ENCODE measurements at regions not wholly inside any gene's neighbourhood (a gene's known extent, or its start where the extent isn't known, plus 50 kb on each side); places are given as distances from the start of the nearest gene placed in this dataset.

DNA sequence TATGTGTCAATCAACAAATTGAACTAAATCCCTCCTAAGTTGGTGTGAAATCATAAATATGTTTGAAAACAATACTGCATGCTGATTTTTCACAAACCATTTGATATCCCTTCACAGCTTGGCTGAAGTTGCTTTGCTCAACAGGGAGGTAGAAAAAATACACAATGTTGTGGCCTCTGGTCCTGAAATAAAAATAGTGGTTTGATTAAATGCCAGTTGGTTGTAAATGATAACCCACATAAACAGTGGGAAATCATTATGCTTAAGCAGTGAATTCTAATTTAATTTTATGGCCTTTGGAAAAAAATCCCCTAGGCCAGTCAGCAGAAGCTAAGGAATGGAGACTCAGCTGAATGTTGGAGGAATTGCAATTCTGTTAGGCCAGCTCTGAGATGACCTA lies 359.4 kb upstream of the CWC22 start:
- H3K4me3 ChIP-seq (ENCODE audit: low read depth, low read length) = no peak overlapping the region
- H3K27ac ChIP-seq (ENCODE audit: low read depth, low read length) = no peak overlapping the region
- H3K9ac ChIP-seq (ENCODE audit: low read length) = no peak overlapping the region
- no peaks in the 10 kb centered on the region for H3K27me3 ChIP-seq (ENCODE audit: control insufficient read depth, insufficient read depth, low read length)
- no peaks in the 10 kb centered on the region for H3K9me3 ChIP-seq (ENCODE audit: control insufficient read depth, insufficient read depth, low read depth, low read length)
- no peaks in the 10 kb centered on the region; the same call in 1 of the 2 replicates for H3K4me1 ChIP-seq (ENCODE audit: control insufficient read depth, insufficient read depth, low read length)
- H3K36me3 ChIP-seq (ENCODE audit: control insufficient read depth, insufficient read depth, low read length) = no peaks in the 10 kb centered on the region

DNA sequence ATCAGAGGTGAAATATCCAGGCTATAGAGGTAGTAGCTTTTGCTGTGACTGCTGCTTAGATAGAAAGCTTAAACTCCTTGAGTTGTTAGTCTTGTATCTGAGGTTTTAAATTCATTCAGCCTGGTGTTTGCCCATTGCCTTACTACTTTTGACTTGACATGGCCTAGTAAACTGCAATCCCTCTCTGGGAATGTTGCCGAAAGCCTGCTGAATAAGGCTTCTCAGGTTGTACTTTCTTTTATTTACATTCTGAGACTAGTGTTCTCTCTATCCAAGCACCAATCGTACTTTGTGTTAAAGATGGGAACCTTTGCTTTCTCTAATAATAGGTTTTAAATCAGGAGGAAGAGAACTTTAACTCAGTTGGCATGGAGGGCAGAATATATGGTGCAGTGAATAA lies 357.6 kb upstream of the CWC22 start:
- Histone ChIP-seq H3K4me1 (ENCODE audit: control insufficient read depth, insufficient read depth, low read length) (peaks cover 2% of the 10 kb centered on the region), H3K27me3 (ENCODE audit: control insufficient read depth, insufficient read depth, low read length) (no peaks in the 10 kb centered on the region), H3K27ac (ENCODE audit: low read depth, low read length) (no peak overlapping the region), H3K9ac (ENCODE audit: low read length) (no peak overlapping the region), H3K9me3 (ENCODE audit: control insufficient read depth, insufficient read depth, low read depth, low read length) (no peaks in the 10 kb centered on the region), H3K36me3 (ENCODE audit: control insufficient read depth, insufficient read depth, low read length) (no peaks in the 10 kb centered on the region), H3K4me3 (ENCODE audit: low read depth, low read length) (no peak overlapping the region)

DNA sequence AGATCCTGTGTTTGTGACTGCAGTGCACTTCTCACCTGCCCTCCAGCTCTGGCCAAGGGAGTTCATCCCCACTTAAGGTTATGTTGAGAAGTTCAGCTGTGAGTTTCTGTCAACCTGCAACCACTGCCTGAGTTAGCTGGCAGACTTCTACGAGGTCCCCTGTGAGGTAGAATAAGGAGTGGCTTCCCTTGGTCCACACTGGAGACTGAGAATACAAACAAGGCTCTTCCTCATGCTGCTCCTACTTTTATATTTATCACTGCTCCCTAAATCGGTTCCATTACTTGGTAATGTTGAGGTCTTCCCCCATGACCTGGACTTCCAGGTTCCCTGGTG lies 353.2 kb upstream of the CWC22 start:
- Histone ChIP-seq H3K4me1 (ENCODE audit: control insufficient read depth, insufficient read depth, low read length) (peaks cover 4% of the 10 kb centered on the region; the same call in 1 of the 2 replicates), H3K9ac (ENCODE audit: low read length) (no peak overlapping the region), H3K9me3 (ENCODE audit: control insufficient read depth, insufficient read depth, low read depth, low read length) (no peaks in the 10 kb centered on the region), H3K4me3 (ENCODE audit: low read depth, low read length) (no peak overlapping the region), H3K27me3 (ENCODE audit: control insufficient read depth, insufficient read depth, low read length) (no peaks in the 10 kb centered on the region), H3K36me3 (ENCODE audit: control insufficient read depth, insufficient read depth, low read length) (no peaks in the 10 kb centered on the region), H3K27ac (ENCODE audit: low read depth, low read length) (no peak overlapping the region)

DNA sequence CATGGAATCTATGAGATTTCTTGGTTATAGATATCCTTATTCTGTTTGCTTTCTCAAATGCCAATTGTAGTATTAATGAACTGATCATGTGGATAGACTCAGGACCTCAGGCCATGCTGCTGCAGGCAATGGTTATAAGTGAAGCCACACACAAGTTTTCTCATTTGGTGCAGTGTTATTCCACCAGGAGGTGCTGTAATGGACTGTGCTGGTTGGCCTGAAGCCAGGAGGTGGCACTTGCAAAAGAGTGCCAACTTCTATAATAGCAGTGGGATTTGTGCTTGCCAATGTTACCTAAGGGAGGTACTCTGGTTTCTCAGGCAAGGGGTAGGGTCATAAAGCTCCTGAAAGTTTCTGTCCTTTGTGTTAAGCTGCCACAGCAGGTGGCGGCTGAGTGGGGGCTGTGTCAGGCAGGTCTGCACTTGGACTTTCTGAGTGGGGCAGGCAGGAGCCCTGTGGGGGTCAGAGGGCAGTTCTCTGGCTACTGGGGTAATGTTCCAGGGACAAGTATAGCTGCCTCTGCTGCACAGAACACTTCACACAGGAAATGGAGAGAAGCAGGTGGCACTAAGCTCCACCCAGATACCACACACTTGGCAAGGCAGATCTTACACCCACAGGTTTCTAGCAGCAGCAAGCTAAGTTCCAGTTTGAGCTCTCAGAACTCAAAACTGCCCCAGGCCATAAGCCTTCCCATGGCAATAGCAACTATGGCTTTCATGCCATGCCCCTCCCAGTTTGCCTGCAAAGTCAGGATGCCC lies 352.6 kb upstream of the CWC22 start:
- no peaks in the 10 kb centered on the region for H3K36me3 ChIP-seq (ENCODE audit: control insufficient read depth, insufficient read depth, low read length)
- H3K9ac ChIP-seq (ENCODE audit: low read length) = no peak overlapping the region
- H3K27ac ChIP-seq (ENCODE audit: low read depth, low read length) = no peak overlapping the region
- H3K4me1 ChIP-seq (ENCODE audit: control insufficient read depth, insufficient read depth, low read length) = peaks cover 4% of the 10 kb centered on the region; the same call in 1 of the 2 replicates
- H3K4me3 ChIP-seq (ENCODE audit: low read depth, low read length) = no peak overlapping the region
- H3K9me3 ChIP-seq (ENCODE audit: control insufficient read depth, insufficient read depth, low read depth, low read length) = no peaks in the 10 kb centered on the region
- H3K27me3 ChIP-seq (ENCODE audit: control insufficient read depth, insufficient read depth, low read length) = no peaks in the 10 kb centered on the region

DNA sequence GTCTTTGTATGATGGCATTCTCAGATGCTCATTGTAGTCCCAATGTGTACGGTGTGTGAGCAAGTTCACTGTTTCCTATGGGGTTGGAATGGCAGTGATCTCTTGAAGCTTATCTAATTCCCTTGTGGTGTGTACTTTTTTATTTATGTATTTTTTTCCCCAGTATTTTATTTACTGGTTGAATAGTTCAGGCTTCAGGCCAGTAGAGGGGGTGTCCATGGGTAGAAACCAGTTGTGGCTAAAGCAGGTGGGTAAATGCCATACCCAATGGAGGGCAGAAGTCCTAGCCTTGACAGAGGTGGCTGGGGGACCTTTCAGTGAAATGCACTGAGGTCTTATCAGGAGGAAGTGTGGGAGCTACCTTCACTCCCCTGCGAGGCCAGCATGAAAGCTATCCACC lies 351.4 kb upstream of the CWC22 start:
- no peak overlapping the region for H3K27ac ChIP-seq (ENCODE audit: low read depth, low read length)

DNA sequence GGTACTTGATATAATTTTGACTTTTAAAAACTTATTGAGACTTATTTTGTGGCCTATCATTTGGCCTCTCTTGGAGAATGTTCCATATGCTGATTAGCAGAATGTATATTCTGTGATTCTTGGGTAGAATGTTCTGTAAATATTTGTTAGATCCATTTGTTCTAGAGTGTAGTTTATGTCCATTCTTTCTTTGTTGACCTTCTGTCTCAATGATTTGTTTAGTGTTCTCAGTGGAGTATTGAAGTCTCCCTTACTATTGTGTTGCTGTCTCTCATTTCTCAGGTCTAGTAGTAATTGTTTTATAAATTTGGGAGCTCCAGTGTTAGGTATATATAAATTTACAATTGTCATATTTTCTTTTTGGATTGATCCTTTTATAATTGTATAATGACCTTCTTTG lies 349.6 kb upstream of the CWC22 start:
- Histone ChIP-seq H3K9ac (ENCODE audit: low read length) (no peak overlapping the region), H3K4me3 (ENCODE audit: low read depth, low read length) (no peak overlapping the region), H3K9me3 (ENCODE audit: control insufficient read depth, insufficient read depth, low read depth, low read length) (no peaks in the 10 kb centered on the region), H3K27me3 (ENCODE audit: control insufficient read depth, insufficient read depth, low read length) (no peaks in the 10 kb centered on the region), H3K4me1 (ENCODE audit: control insufficient read depth, insufficient read depth, low read length) (peaks cover 4% of the 10 kb centered on the region), H3K27ac (ENCODE audit: low read depth, low read length) (no peak overlapping the region), H3K36me3 (ENCODE audit: control insufficient read depth, insufficient read depth, low read length) (no peaks in the 10 kb centered on the region)

More for the DNA sequence above, 351.4 kb upstream of the CWC22 start:
- Histone ChIP-seq H3K27me3 (ENCODE audit: control insufficient read depth, insufficient read depth, low read length) (no peaks in the 10 kb centered on the region), H3K36me3 (ENCODE audit: control insufficient read depth, insufficient read depth, low read length) (no peaks in the 10 kb centered on the region), H3K9me3 (ENCODE audit: control insufficient read depth, insufficient read depth, low read depth, low read length) (no peaks in the 10 kb centered on the region), H3K9ac (ENCODE audit: low read length) (no peak overlapping the region), H3K4me1 (ENCODE audit: control insufficient read depth, insufficient read depth, low read length) (peaks cover 4% of the 10 kb centered on the region), H3K4me3 (ENCODE audit: low read depth, low read length) (no peak overlapping the region)

DNA sequence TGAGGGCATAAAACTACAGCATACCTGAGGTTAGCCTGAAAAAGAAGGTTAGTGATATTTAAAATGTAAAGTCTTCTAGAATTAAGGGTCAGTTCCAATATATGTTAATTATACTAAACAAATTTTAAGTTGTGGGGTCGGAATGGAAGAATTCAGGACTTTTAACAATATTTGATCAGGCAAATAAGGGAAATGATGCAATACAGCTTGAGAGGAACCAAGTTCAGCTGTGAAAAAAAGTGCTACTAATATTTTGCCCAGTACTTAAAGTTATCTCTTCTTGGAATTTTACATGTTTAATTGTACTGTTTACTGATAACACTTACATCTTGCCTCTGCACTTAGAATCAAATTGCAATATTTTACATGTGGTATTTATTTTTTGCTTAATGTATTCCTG lies 345.5 kb upstream of the CWC22 start:
- H3K36me3 ChIP-seq (ENCODE audit: control insufficient read depth, insufficient read depth, low read length) = no peaks in the 10 kb centered on the region
- H3K9ac ChIP-seq (ENCODE audit: low read length) = no peak overlapping the region
- no peaks in the 10 kb centered on the region for H3K27me3 ChIP-seq (ENCODE audit: control insufficient read depth, insufficient read depth, low read length)
- no peak overlapping the region for H3K4me3 ChIP-seq (ENCODE audit: low read depth, low read length)
- H3K27ac ChIP-seq (ENCODE audit: low read depth, low read length) = no peak overlapping the region
- H3K9me3 ChIP-seq (ENCODE audit: control insufficient read depth, insufficient read depth, low read depth, low read length) = peaks cover 6% of the 10 kb centered on the region
- no peaks in the 10 kb centered on the region; the same call in 1 of the 2 replicates for H3K4me1 ChIP-seq (ENCODE audit: control insufficient read depth, insufficient read depth, low read length)

DNA sequence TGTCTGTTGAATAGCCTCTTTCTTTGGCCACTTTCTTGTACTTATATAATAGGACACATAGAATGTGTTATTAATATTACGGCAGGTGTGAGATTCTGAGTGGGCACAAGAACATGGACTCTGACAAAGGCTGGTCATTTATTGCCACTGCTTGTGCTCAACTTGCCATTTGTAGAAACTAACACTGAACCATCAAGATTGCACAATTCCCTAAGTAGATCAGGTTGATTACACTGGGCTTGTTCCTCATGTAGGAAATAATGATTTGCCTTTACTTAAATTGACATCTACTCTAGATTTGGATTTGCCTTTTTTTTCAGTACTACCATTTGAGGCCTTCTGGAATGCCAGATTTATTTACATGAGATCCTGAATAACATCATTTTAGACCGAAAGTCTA lies 342.7 kb upstream of the CWC22 start:
- Histone ChIP-seq H3K4me3 (ENCODE audit: low read depth, low read length) (no peak overlapping the region), H3K27me3 (ENCODE audit: control insufficient read depth, insufficient read depth, low read length) (no peaks in the 10 kb centered on the region), H3K4me1 (ENCODE audit: control insufficient read depth, insufficient read depth, low read length) (no peaks in the 10 kb centered on the region; the same call in 1 of the 2 replicates), H3K36me3 (ENCODE audit: control insufficient read depth, insufficient read depth, low read length) (no peaks in the 10 kb centered on the region), H3K9me3 (ENCODE audit: control insufficient read depth, insufficient read depth, low read depth, low read length) (peaks cover 6% of the 10 kb centered on the region), H3K27ac (ENCODE audit: low read depth, low read length) (no peak overlapping the region), H3K9ac (ENCODE audit: low read length) (no peak overlapping the region)

DNA sequence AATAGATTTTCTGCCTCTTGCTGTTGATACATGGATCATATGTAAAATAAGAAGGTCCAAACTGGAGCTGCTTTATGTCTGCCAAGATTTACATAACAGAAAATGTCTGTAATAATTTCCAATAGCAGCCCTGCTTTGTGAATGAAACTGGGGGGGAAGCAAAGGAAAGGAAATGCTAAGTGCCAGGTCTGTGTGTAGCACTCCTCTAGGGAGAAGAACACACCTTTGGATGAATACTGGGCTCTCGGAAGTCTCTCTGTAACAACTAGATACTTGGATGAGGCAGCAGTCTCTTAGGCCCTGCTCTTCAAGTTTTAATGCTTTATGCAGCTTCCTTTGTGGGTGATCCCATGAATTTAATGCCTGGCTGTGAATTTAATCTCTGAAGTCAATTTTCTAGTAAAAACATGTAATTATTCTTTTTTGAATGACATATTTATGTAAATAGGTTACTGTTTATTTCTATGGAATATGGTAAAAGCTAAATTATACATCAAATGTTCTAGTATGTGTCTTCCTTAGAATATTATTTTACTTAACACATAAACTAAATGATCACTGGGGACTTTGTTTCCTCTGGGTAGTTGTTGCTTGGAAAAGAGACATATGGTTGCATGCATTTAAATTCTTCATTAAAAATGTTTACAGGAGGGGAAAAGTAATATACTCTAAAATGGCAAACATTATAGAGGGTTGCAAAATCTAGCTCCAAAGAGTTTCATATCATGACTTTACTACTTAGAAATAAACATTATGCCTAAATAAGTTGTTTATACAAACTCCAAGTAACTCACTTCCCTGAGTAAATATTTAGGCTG lies 336.6 kb upstream of the CWC22 start:
- no peak overlapping the region for H3K9ac ChIP-seq (ENCODE audit: low read length)
- H3K27ac ChIP-seq (ENCODE audit: low read depth, low read length) = no peak overlapping the region
- H3K27me3 ChIP-seq (ENCODE audit: control insufficient read depth, insufficient read depth, low read length) = no peaks in the 10 kb centered on the region
- no peak overlapping the region for H3K4me3 ChIP-seq (ENCODE audit: low read depth, low read length)
- H3K4me1 ChIP-seq (ENCODE audit: control insufficient read depth, insufficient read depth, low read length) = no peaks in the 10 kb centered on the region
- H3K36me3 ChIP-seq (ENCODE audit: control insufficient read depth, insufficient read depth, low read length) = no peaks in the 10 kb centered on the region
- H3K9me3 ChIP-seq (ENCODE audit: control insufficient read depth, insufficient read depth, low read depth, low read length) = peaks cover 15% of the 10 kb centered on the region

DNA sequence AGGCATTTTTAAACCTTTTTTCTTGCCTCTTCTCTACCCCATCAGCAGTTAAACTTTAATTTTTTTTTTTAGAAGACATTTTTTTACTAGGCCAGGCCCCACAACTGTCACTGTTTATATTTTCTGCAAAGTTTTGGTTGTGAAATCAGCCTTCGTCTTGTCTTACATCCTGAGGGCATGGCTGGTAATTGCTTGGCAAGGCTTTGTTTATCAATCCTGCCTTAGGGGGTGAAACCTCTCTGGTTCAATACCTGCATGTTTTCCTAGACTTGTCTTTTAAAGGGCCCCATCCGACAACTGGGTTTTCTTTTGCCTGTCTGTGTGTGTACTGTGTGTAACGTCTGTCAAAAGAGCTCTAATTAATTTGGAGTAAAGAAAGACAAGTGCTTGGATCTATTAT lies 330.0 kb upstream of the CWC22 start:
- Histone ChIP-seq H3K9me3 (ENCODE audit: control insufficient read depth, insufficient read depth, low read depth, low read length) (peaks cover 39% of the 10 kb centered on the region), H3K4me1 (ENCODE audit: control insufficient read depth, insufficient read depth, low read length) (no peaks in the 10 kb centered on the region), H3K4me3 (ENCODE audit: low read depth, low read length) (no peak overlapping the region), H3K36me3 (ENCODE audit: control insufficient read depth, insufficient read depth, low read length) (no peaks in the 10 kb centered on the region), H3K9ac (ENCODE audit: low read length) (no peak overlapping the region), H3K27ac (ENCODE audit: low read depth, low read length) (no peak overlapping the region), H3K27me3 (ENCODE audit: control insufficient read depth, insufficient read depth, low read length) (no peaks in the 10 kb centered on the region)

DNA sequence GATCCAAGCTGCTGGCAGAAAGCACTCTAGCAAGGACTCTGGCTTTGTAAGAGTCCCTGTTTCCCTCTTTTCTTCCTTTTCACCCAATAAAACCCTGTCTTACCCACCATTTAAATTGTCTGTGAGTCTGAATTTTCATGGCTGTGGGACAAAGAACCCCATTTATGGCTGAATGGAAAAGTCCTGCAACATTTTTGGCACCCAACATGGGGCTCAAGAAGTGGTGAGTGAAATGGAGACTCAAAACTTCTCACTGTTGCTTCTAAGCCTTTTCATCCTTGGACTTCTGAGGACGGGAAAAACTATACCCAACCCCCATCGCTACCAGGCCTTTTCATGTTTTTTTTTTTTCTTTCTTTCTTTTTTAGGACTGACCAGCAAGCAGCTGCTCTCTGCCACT lies 329.5 kb upstream of the CWC22 start:
- Histone ChIP-seq H3K4me3 (ENCODE audit: low read depth, low read length) (no peak overlapping the region), H3K9me3 (ENCODE audit: control insufficient read depth, insufficient read depth, low read depth, low read length) (peaks cover 39% of the 10 kb centered on the region), H3K9ac (ENCODE audit: low read length) (no peak overlapping the region), H3K27me3 (ENCODE audit: control insufficient read depth, insufficient read depth, low read length) (no peaks in the 10 kb centered on the region), H3K27ac (ENCODE audit: low read depth, low read length) (no peak overlapping the region), H3K36me3 (ENCODE audit: control insufficient read depth, insufficient read depth, low read length) (no peaks in the 10 kb centered on the region), H3K4me1 (ENCODE audit: control insufficient read depth, insufficient read depth, low read length) (no peaks in the 10 kb centered on the region)

All from HUES6 (cell line).